ENCODE measurements at regions not wholly inside any gene's neighbourhood (a gene's known extent, or its start where the extent isn't known, plus 50 kb on each side); places are given as distances from the start of the nearest gene placed in this dataset.
A peak's percentile ranks its signal among the peaks of the same experiment; 100 is the strongest.

- H3K4me3 ChIP-seq (ENCODE audit: low read depth, low read length), result no peak overlapping the region
- TF ChIP-seq, protein P1, sequence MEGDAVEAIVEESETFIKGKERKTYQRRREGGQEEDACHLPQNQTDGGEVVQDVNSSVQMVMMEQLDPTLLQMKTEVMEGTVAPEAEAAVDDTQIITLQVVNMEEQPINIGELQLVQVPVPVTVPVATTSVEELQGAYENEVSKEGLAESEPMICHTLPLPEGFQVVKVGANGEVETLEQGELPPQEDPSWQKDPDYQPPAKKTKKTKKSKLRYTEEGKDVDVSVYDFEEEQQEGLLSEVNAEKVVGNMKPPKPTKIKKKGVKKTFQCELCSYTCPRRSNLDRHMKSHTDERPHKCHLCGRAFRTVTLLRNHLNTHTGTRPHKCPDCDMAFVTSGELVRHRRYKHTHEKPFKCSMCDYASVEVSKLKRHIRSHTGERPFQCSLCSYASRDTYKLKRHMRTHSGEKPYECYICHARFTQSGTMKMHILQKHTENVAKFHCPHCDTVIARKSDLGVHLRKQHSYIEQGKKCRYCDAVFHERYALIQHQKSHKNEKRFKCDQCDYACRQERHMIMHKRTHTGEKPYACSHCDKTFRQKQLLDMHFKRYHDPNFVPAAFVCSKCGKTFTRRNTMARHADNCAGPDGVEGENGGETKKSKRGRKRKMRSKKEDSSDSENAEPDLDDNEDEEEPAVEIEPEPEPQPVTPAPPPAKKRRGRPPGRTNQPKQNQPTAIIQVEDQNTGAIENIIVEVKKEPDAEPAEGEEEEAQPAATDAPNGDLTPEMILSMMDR (IDR thresholded peaks at IDR 0.05; ENCODE audit: insufficient read depth, low read depth, low read length, missing control alignments), result no peak
- DNase-seq (ENCODE audit: low read depth), result no peak
These were observed 105.7 kb downstream of the GRIN2B start for GRCh38 chr12:13875744-13876143.

DNA sequence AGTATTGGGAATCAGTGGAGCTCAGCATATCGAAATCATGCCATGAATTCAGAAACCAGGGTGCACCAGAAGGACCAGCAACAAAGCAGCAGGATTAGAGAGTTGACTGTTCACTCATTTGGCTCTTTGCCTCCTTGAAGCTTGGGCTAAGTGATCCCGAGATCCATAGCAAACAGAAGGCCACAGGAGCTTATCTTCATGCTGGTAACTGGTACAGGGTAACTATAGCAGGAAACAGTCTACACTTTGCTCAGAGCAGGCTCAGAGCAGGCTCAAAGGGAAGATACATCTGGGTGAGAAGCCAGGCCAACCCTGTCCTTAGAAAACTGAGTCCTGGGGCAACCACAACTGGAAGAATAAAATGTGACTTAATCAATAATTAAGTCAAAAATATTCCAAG lies 111.1 kb downstream of the GRIN2B start:
- TF ChIP-seq, protein P1 (IDR thresholded peaks at IDR 0.05; ENCODE audit: insufficient read depth, low read depth, low read length, missing control alignments), result no peak
- DNase-seq (ENCODE audit: low read depth), result no peak
- no peak overlapping the region for H3K4me3 ChIP-seq (ENCODE audit: low read depth, low read length)

- peak; percentile 83 for DNase-seq (ENCODE audit: low read depth)
- TF ChIP-seq, protein P1 (IDR thresholded peaks at IDR 0.05; ENCODE audit: insufficient read depth, low read depth, low read length, missing control alignments), result peak; percentile 98
- H3K4me3 ChIP-seq (ENCODE audit: low read depth, low read length), result no peak overlapping the region
These were observed 117.2 kb downstream of the GRIN2B start for GRCh38 chr12:13864081-13864673.

GRCh38 chr12:13857750-13858149 lies 123.7 kb downstream of the GRIN2B start:
- TF ChIP-seq, protein P1 (IDR thresholded peaks at IDR 0.05; ENCODE audit: insufficient read depth, low read depth, low read length, missing control alignments), result no peak
- no peak overlapping the region for H3K4me3 ChIP-seq (ENCODE audit: low read depth, low read length)
- no peak for DNase-seq (ENCODE audit: low read depth)

GRCh38 chr12:13853471-13853870 lies 127.9 kb downstream of the GRIN2B start:
- no peak for DNase-seq (ENCODE audit: low read depth)
- TF ChIP-seq, protein P1 (IDR thresholded peaks at IDR 0.05; ENCODE audit: insufficient read depth, low read depth, low read length, missing control alignments), result no peak
- no peak overlapping the region for H3K4me3 ChIP-seq (ENCODE audit: low read depth, low read length)

DNA sequence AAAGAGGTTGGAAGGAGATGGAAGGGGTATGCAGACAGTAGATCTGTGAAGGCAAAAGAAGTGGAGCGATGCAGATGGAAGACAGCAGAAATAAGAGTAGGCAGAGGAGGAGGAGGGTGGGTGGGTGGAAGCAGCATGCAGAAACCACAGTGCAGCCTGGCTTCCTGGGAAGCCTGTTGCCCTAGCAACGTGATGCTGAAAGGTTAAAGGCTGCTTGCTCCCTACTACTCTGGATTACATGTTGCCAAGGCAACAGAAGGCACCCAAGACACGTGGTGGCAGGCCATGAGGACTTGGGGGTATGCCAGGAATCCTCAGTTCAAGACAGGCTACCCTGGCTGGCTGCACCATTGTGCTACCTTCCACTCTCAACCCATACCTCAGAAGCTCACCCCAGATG lies 129.6 kb downstream of the GRIN2B start:
- TF ChIP-seq, protein P1 (IDR thresholded peaks at IDR 0.05; ENCODE audit: insufficient read depth, low read depth, low read length, missing control alignments), result no peak
- DNase-seq (ENCODE audit: low read depth), result no peak

GRCh38 chr12:13849456-13849855 lies 131.9 kb downstream of the GRIN2B start:
- DNase-seq (ENCODE audit: low read depth), result no peak
- TF ChIP-seq, protein P1 (IDR thresholded peaks at IDR 0.05; ENCODE audit: insufficient read depth, low read depth, low read length, missing control alignments), result no peak

More for the DNA sequence above, 129.6 kb downstream of the GRIN2B start:
- H3K4me3 ChIP-seq (ENCODE audit: low read depth, low read length), result no peak overlapping the region

More at GRCh38 chr12:13849456-13849855, 131.9 kb downstream of the GRIN2B start:
- no peak overlapping the region for H3K4me3 ChIP-seq (ENCODE audit: low read depth, low read length)
